ENCODE measurements at regions not wholly inside any gene's neighbourhood (a gene's known extent, or its start where the extent isn't known, plus 50 kb on each side); places are given as distances from the start of the nearest gene placed in this dataset.

DNA sequence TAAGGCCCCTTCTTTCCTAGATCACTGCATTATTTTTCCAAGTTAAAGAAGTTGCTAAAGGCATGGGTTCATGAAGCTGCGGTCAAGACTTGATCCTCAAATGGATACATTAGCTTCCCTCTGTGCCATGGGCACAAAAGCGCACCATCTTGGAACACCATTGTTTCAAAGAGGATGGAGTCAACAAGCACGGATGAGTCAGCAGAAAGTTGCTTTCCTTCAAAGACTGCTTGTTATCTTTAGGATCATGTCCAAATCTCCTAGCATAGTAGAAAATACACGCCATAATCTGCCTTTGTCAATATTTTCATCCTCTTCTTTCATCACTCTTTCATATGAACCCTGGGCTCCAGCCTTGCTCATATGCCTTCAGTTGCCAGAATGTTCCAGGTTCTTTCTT lies 226.8 kb upstream of the GATB start:
- Histone ChIP-seq H3K9ac (ENCODE audit: low read depth, low read length, poor library complexity, severe bottlenecking) (no peak overlapping the region), H3K79me2 (ENCODE audit: insufficient read depth, low read length) (no peaks in the 10 kb centered on the region), H4K20me1 (ENCODE audit: insufficient read depth, low read length, poor library complexity, severe bottlenecking) (no peaks in the 10 kb centered on the region), H3K4me3 (ENCODE audit: low read length, poor library complexity, severe bottlenecking) (no peak overlapping the region), H3K4me2 (ENCODE audit: low read depth, low read length, poor library complexity, severe bottlenecking) (no peak overlapping the region), H3K4me1 (ENCODE audit: insufficient read depth, low read length, poor library complexity, severe bottlenecking) (peaks cover 27% of the 10 kb centered on the region), H3K9me2 (replicated peaks; ENCODE audit: low read depth, low read length) (no peaks in the 10 kb centered on the region), H3K9me3 (ENCODE audit: insufficient read depth, low read depth, low read length) (no peaks in the 10 kb centered on the region), H3K27me3 (ENCODE audit: insufficient read depth, low read length, poor library complexity, severe bottlenecking) (no peaks in the 10 kb centered on the region), H3F3A (ENCODE audit: low read depth) (peaks cover 10% of the 10 kb centered on the region; the same call in 1 of the 2 replicates), H3K36me3 (ENCODE audit: insufficient read depth, low read length) (no peaks in the 10 kb centered on the region), H2AFZ (ENCODE audit: low read length) (no peak overlapping the region)
- no peak for TF ChIP-seq CTCF (conservative IDR thresholded peaks at IDR 0.05; ENCODE audit: low read length)
- no peak for TF ChIP-seq EZH2phosphoT487 (IDR thresholded peaks at IDR 0.05; ENCODE audit: borderline replicate concordance)

DNA sequence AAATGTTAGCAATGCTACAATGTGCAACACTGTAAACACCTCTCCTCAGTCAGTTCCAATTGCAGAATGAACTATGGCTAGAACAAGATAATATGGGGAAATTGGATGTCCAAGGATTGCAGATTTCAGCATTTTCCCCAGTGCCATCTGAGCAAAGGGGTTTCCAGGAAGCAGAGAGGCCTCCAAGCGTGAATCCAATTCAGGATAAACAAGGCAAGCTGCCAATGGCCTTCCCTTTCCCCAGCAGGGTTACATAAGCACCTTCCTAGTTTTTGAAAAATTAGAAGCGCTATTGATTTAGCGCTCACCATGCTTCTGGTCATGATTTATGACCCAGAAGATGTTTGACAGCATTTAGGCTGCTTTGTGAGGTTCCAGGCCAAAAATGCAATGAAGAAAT lies 223.0 kb upstream of the GATB start:
- Histone ChIP-seq H4K20me1 (ENCODE audit: insufficient read depth, low read length, poor library complexity, severe bottlenecking) (no peaks in the 10 kb centered on the region), H3K79me2 (ENCODE audit: insufficient read depth, low read length) (no peaks in the 10 kb centered on the region), H3K27me3 (ENCODE audit: insufficient read depth, low read length, poor library complexity, severe bottlenecking) (no peaks in the 10 kb centered on the region), H3K4me2 (ENCODE audit: low read depth, low read length, poor library complexity, severe bottlenecking) (no peak overlapping the region), H3K9ac (ENCODE audit: low read depth, low read length, poor library complexity, severe bottlenecking) (no peak overlapping the region), H3K4me1 (ENCODE audit: insufficient read depth, low read length, poor library complexity, severe bottlenecking) (no peaks in the 10 kb centered on the region), H3K9me2 (replicated peaks; ENCODE audit: low read depth, low read length) (no peaks in the 10 kb centered on the region), H3K9me3 (ENCODE audit: insufficient read depth, low read depth, low read length) (0 out of 2 replicates have a peak, but pooled peaks cover 5% of the 10 kb centered on the region), H2AFZ (ENCODE audit: low read length) (no peak overlapping the region), H3K36me3 (ENCODE audit: insufficient read depth, low read length) (no peaks in the 10 kb centered on the region), H3K4me3 (ENCODE audit: low read length, poor library complexity, severe bottlenecking) (no peak overlapping the region), H3F3A (ENCODE audit: low read depth) (no peaks in the 10 kb centered on the region)
- TF ChIP-seq CTCF (conservative IDR thresholded peaks at IDR 0.05; ENCODE audit: low read length), result no peak
- no peak for TF ChIP-seq EZH2phosphoT487 (IDR thresholded peaks at IDR 0.05; ENCODE audit: borderline replicate concordance)

GRCh38 chr4:151979819-151980218 lies 219.0 kb upstream of the GATB start:
- no peak overlapping the region for H3K4me2 ChIP-seq (ENCODE audit: low read depth, low read length, poor library complexity, severe bottlenecking)
- H3K4me1 ChIP-seq (ENCODE audit: insufficient read depth, low read length, poor library complexity, severe bottlenecking), result no peaks in the 10 kb centered on the region
- peaks cover 23% of the 10 kb centered on the region for H3K9me3 ChIP-seq (ENCODE audit: insufficient read depth, low read depth, low read length)
- H4K20me1 ChIP-seq (ENCODE audit: insufficient read depth, low read length, poor library complexity, severe bottlenecking), result no peaks in the 10 kb centered on the region
- H3K9ac ChIP-seq (ENCODE audit: low read depth, low read length, poor library complexity, severe bottlenecking), result no peak overlapping the region
- H3K79me2 ChIP-seq (ENCODE audit: insufficient read depth, low read length), result no peaks in the 10 kb centered on the region
- H3K9me2 ChIP-seq (replicated peaks; ENCODE audit: low read depth, low read length), result no peaks in the 10 kb centered on the region
- no peaks in the 10 kb centered on the region for H3K36me3 ChIP-seq (ENCODE audit: insufficient read depth, low read length)
- no peaks in the 10 kb centered on the region for H3F3A ChIP-seq (ENCODE audit: low read depth)
- H2AFZ ChIP-seq (ENCODE audit: low read length), result no peak overlapping the region
- H3K4me3 ChIP-seq (ENCODE audit: low read length, poor library complexity, severe bottlenecking), result no peak overlapping the region
- no peak for TF ChIP-seq CTCF (conservative IDR thresholded peaks at IDR 0.05; ENCODE audit: low read length)
- H3K27me3 ChIP-seq (ENCODE audit: insufficient read depth, low read length, poor library complexity, severe bottlenecking), result no peaks in the 10 kb centered on the region

Data from Loucy (cell line).